Glutamatergic neuron (in vitro differentiated cells): ENCODE measurements at regions not wholly inside any gene's neighbourhood (a gene's known extent, or its start where the extent isn't known, plus 50 kb on each side); places are given as distances from the start of the nearest gene placed in this dataset.

Source experiments
- DNase-seq: peaks from one replicate; pipeline ENCODE4 v3.0.0; 2022
- H3K27ac Mint-ChIP-seq: one replicate; pipeline ENCODE4 v1.8.0; 2020; ENCODE audit warnings: mild to moderate bottlenecking, mixed read lengths, inconsistent platforms; ENCODE audit not compliant: unreplicated experiment
- H3K27me3 Mint-ChIP-seq: one replicate; pipeline ENCODE4 v1.8.0; 2020; ENCODE audit warnings: mild to moderate bottlenecking, moderate library complexity, mixed read lengths, inconsistent platforms; ENCODE audit not compliant: unreplicated experiment
- H3K36me3 Mint-ChIP-seq: one replicate; pipeline ENCODE4 v1.8.0; 2020; ENCODE audit warnings: mild to moderate bottlenecking, mixed read lengths, inconsistent platforms; ENCODE audit not compliant: unreplicated experiment
- H3K4me1 Mint-ChIP-seq: one replicate; pipeline ENCODE4 v1.8.0; 2020; ENCODE audit warnings: mild to moderate bottlenecking, low read depth, mixed read lengths, inconsistent platforms; ENCODE audit not compliant: unreplicated experiment
- H3K4me3 Mint-ChIP-seq: one replicate; pipeline ENCODE4 v1.8.0; 2020; ENCODE audit warnings: mild to moderate bottlenecking, mixed read lengths, inconsistent platforms; ENCODE audit not compliant: unreplicated experiment
- H3K9me3 Mint-ChIP-seq: one replicate; pipeline ENCODE4 v1.8.0; 2020; ENCODE audit warnings: mild to moderate bottlenecking, moderate library complexity, mixed read lengths, inconsistent platforms; ENCODE audit not compliant: unreplicated experiment
- CTCF ChIP-seq: fragments of 200-600 bp; sonication (generic); IDR thresholded peaks from one replicate; pipeline ENCODE4 v1.5.0; 2021; ENCODE audit not compliant: partially characterized antibody, unreplicated experiment

GRCh38 chr1:244242446-244242845 lies 191.4 kb downstream of the ZBTB18 start:
- TF ChIP-seq CTCF: no peak
- peaks cover 9% of the 10 kb centered on the region for H3K4me1 Mint-ChIP-seq
- no peak overlapping the region for H3K4me3 Mint-ChIP-seq
- H3K27me3 Mint-ChIP-seq: peaks cover 2% of the 10 kb centered on the region
- H3K9me3 Mint-ChIP-seq: peaks cover 6% of the 10 kb centered on the region
- no peak overlapping the region for H3K27ac Mint-ChIP-seq
- DNase-seq: no peak
- H3K36me3 Mint-ChIP-seq: no peaks in the 10 kb centered on the region

GRCh38 chr1:244246334-244246733 lies 195.3 kb downstream of the ZBTB18 start:
- Mint-ChIP-seq H3K27ac (no peak overlapping the region), H3K4me1 (peaks cover 6% of the 10 kb centered on the region), H3K27me3 (peaks cover 2% of the 10 kb centered on the region), H3K9me3 (no peaks in the 10 kb centered on the region), H3K4me3 (no peak overlapping the region), H3K36me3 (no peaks in the 10 kb centered on the region)
- no peak for TF ChIP-seq CTCF
- DNase-seq: no peak

- no peak for TF ChIP-seq CTCF
- Mint-ChIP-seq H3K27me3 (peaks cover 2% of the 10 kb centered on the region), H3K4me1 (peaks cover 6% of the 10 kb centered on the region), H3K4me3 (no peak overlapping the region), H3K27ac (no peak overlapping the region), H3K36me3 (no peaks in the 10 kb centered on the region), H3K9me3 (no peaks in the 10 kb centered on the region)
- DNase-seq: no peak
Measured at GRCh38 chr1:244248426-244248825, 197.3 kb downstream of the ZBTB18 start.

GRCh38 chr1:244252211-244252610 lies 199.5 kb downstream of the ADSS2 start:
- Mint-ChIP-seq H3K4me1 (peaks cover 2% of the 10 kb centered on the region), H3K27ac (no peak overlapping the region), H3K9me3 (no peaks in the 10 kb centered on the region), H3K36me3 (peaks cover 4% of the 10 kb centered on the region), H3K4me3 (no peak overlapping the region), H3K27me3 (peaks cover 1% of the 10 kb centered on the region)
- TF ChIP-seq CTCF: no peak
- DNase-seq: no peak

GRCh38 chr1:244254467-244254866 lies 197.2 kb downstream of the ADSS2 start:
- DNase-seq: no peak
- Mint-ChIP-seq H3K27me3 (peaks cover 1% of the 10 kb centered on the region), H3K4me3 (no peak overlapping the region), H3K4me1 (peaks cover 2% of the 10 kb centered on the region), H3K9me3 (no peaks in the 10 kb centered on the region), H3K27ac (no peak overlapping the region), H3K36me3 (peaks cover 4% of the 10 kb centered on the region)
- no peak for TF ChIP-seq CTCF
